ENCODE measurements at regions not wholly inside any gene's neighbourhood (a gene's known extent, or its start where the extent isn't known, plus 50 kb on each side); places are given as distances from the start of the nearest gene placed in this dataset.

DNA sequence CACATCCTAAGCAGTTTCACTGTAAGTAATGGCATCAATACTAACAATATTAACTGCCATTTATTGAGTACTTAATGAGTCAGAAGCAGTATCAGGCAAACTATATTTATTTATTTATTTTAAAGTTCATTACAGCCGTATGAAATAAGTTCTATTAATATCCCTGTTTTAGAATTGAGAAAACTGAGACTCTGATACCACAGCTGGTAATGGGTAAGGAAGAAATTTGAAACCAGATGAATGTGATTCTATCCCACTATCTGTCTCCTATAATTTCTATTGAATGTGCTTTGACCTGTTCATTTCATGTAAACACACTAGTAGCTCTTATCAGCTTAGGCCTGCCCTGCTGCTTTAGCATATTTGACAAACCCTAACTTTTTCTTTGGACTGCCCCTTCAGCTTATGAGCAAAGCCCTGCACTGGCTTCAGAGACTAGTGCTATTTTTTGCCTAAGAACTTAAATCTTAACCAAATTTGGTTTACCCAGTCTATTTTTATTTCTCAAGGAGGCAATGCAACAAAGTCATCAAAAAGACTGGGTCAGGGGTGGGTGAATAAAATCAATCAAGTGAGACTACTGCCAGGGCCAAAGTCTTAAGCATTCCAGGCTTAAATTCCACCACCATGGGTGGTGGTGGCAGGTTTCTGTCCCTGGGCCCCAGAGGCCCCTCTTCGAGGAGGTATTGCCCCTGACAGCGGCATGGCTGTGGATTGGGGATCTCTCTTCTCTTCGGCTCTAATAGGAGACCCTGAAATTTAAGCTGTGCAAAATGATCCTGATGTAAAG is 143.4 kb downstream of the DLEU7 start:
- Mint-ChIP-seq H3K9me3 (no peaks in the 10 kb centered on the region), H3K36me3 (ENCODE audit: low read depth) (no peaks in the 10 kb centered on the region), H3K4me3 (no peak overlapping the region), H3K27ac (no peak overlapping the region), H3K4me1 (ENCODE audit: low read depth) (no peaks in the 10 kb centered on the region), H3K27me3 (no peaks in the 10 kb centered on the region)
- ChIA-PET POLR2A (no interaction called here), CTCF (interaction anchor here (1.2 kb wide), 1 partner anchor 10 kb away, joined by 3 read pairs; no protein-coding TSS in a partner anchor)
- intact Hi-C loops (cut with micrococcal nuclease) = no loop called here
- ATAC-seq (no peak), DNase-seq (no peak)
- TF ChIP-seq, protein P1, sequence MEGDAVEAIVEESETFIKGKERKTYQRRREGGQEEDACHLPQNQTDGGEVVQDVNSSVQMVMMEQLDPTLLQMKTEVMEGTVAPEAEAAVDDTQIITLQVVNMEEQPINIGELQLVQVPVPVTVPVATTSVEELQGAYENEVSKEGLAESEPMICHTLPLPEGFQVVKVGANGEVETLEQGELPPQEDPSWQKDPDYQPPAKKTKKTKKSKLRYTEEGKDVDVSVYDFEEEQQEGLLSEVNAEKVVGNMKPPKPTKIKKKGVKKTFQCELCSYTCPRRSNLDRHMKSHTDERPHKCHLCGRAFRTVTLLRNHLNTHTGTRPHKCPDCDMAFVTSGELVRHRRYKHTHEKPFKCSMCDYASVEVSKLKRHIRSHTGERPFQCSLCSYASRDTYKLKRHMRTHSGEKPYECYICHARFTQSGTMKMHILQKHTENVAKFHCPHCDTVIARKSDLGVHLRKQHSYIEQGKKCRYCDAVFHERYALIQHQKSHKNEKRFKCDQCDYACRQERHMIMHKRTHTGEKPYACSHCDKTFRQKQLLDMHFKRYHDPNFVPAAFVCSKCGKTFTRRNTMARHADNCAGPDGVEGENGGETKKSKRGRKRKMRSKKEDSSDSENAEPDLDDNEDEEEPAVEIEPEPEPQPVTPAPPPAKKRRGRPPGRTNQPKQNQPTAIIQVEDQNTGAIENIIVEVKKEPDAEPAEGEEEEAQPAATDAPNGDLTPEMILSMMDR (IDR thresholded peaks at IDR 0.05) = no peak

DNA sequence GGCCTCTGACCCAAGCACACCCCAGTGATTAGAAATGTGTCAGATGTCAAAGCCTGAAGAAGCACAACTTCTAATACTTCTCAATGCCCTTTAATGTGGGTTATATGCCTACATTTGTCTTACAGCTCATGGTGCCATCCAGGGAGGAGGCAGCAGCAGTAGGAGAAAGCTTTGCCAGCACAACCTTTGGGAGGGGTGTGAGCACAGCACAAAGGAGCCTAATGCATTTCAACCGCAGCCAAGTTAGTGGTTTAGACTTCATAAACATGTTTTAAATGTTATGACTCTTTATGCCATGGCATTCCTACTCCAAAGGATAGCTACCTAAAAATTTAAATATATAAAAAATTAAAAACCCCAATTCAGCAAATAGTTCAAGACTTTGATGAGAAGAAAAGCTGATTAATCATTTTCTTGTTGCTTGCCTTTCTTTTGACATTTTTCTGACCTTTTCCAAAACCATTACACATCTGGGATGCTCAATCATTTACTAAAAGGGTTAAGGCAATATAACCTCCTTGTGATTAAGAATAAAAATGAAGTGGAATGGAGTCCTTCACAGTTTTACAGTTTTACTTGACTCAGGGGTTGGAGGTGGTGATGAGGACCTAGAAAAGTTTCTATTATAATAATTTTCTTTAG is 142.7 kb downstream of the DLEU7 start:
- TF ChIP-seq, protein P1 (IDR thresholded peaks at IDR 0.05) = no peak
- Mint-ChIP-seq H3K27me3 (no peaks in the 10 kb centered on the region), H3K4me1 (ENCODE audit: low read depth) (no peaks in the 10 kb centered on the region), H3K9me3 (no peaks in the 10 kb centered on the region), H3K27ac (no peak overlapping the region), H3K4me3 (no peak overlapping the region), H3K36me3 (ENCODE audit: low read depth) (no peaks in the 10 kb centered on the region)
- POLR2A ChIA-PET = no interaction called here
- intact Hi-C loops (cut with micrococcal nuclease) = no loop called here
- CTCF ChIA-PET = interaction anchor here (1.0 to 1.2 kb wide), 2 partner anchors 11 to 100 kb away, joined by 3 read pairs; no protein-coding TSS in a partner anchor
- ATAC-seq (no peak), DNase-seq (no peak)

DNA sequence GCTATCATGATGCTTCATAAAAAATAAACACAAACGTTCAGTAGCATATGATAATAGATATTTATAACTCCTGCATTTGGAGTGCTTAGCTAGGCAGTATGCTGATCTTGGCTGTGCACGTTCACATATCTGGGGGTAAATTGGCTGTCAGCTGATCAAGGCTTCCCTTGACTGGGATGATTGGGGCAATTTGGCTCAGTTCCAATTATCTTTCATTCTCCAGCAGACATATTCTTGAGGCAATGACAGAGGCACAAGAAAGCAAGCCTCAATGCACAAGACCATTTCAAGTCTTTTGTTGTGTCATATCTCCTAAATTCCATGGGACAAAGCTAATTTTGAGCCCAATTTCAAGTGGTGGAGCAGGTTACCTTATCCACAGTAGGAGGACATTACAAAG is 142.0 kb downstream of the DLEU7 start:
- intact Hi-C loops (cut with micrococcal nuclease) = no loop called here
- no peaks in the 10 kb centered on the region for H3K9me3 Mint-ChIP-seq
- POLR2A ChIA-PET = no interaction called here
- ATAC-seq = no peak
- DNase-seq = no peak
- H3K4me1 Mint-ChIP-seq (ENCODE audit: low read depth) = no peaks in the 10 kb centered on the region
- no peaks in the 10 kb centered on the region for H3K36me3 Mint-ChIP-seq (ENCODE audit: low read depth)
- H3K27me3 Mint-ChIP-seq = no peaks in the 10 kb centered on the region
- H3K4me3 Mint-ChIP-seq = no peak overlapping the region
- CTCF ChIA-PET = interaction anchor here (1.0 kb wide), 1 partner anchor 99 kb away, joined by 3 read pairs; no protein-coding TSS in a partner anchor
- TF ChIP-seq, protein P1 (IDR thresholded peaks at IDR 0.05) = no peak
- no peak overlapping the region for H3K27ac Mint-ChIP-seq

DNA sequence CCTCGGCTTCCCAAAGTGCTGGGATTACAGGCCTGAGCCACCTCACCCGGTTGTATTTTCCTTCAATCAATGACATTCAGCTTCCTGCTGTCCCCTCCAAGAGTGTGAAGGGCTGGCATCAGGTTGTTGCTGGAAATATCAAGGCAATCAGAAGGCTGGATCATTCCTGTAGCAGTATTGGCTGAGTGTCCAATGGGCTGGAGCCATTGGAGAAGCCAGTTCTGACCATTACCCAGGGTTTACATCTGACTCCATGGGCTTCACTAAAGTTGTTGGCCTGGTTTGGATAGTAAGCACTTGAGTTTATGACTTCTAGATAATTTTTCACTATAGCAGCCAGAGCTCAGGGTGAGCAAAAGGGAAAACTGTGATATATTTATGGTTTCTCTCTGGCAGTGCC is 137.0 kb downstream of the DLEU7 start:
- intact Hi-C loops (cut with micrococcal nuclease) = no loop called here
- ATAC-seq (no peak), DNase-seq (no peak)
- Mint-ChIP-seq H3K4me3 (no peak overlapping the region), H3K27ac (no peak overlapping the region), H3K9me3 (no peaks in the 10 kb centered on the region), H3K4me1 (ENCODE audit: low read depth) (no peaks in the 10 kb centered on the region), H3K27me3 (no peaks in the 10 kb centered on the region), H3K36me3 (ENCODE audit: low read depth) (no peaks in the 10 kb centered on the region)
- TF ChIP-seq, protein P1 (IDR thresholded peaks at IDR 0.05) = no peak
- CTCF ChIA-PET = interaction anchor here (1.1 kb wide), 1 partner anchor 13 kb away, joined by 4 read pairs; no protein-coding TSS in a partner anchor
- POLR2A ChIA-PET = no interaction called here

DNA sequence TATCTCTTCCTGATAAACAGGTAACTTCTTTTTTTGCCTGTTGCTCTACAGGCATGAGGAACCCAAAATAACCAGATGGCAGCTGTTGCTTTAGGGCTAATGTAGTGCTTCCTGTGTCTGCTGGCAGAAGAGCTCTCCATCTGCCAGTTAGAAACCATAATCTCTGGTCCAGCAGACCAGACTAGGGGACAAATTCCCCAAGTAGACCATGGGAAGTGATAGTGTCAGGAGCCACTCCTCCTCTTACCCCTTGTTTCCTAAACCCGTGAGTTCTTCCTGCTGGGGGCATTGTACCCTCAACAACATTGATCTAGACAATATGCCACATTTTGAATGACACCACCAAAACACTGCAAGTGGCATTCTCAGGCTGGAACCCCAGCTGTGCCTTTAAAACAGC is 135.9 kb downstream of the DLEU7 start:
- H3K4me1 Mint-ChIP-seq (ENCODE audit: low read depth) = no peaks in the 10 kb centered on the region
- POLR2A ChIA-PET = no interaction called here

More for the DNA sequence above, 135.9 kb downstream of the DLEU7 start:
- no peak for DNase-seq
- Mint-ChIP-seq H3K9me3 (no peaks in the 10 kb centered on the region), H3K27ac (no peak overlapping the region), H3K27me3 (peaks cover under 1% of the 10 kb centered on the region), H3K4me3 (no peak overlapping the region), H3K36me3 (ENCODE audit: low read depth) (no peaks in the 10 kb centered on the region)
- TF ChIP-seq, protein P1 (IDR thresholded peaks at IDR 0.05) = no peak
- intact Hi-C loops (cut with micrococcal nuclease) = no loop called here
- CTCF ChIA-PET = no interaction called here
- ATAC-seq = no peak
